ENCODE measurements at regions not wholly inside any gene's neighbourhood (a gene's known extent, or its start where the extent isn't known, plus 50 kb on each side); places are given as distances from the start of the nearest gene placed in this dataset.

GRCh38 chr7:137078781-137079180 is 210.3 kb downstream of the CHRM2 start:
- Mint-ChIP-seq H3K27ac (ENCODE audit: unreplicated experiment) (no peak overlapping the region), H3K36me3 (ENCODE audit: unreplicated experiment) (no peaks in the 10 kb centered on the region), H3K4me3 (ENCODE audit: unreplicated experiment) (no peak overlapping the region), H3K4me1 (ENCODE audit: low read depth, unreplicated experiment) (peaks cover 7% of the 10 kb centered on the region), H3K9me3 (ENCODE audit: unreplicated experiment) (peaks cover 1% of the 10 kb centered on the region), H3K27me3 (ENCODE audit: unreplicated experiment) (no peaks in the 10 kb centered on the region)
- TF ChIP-seq CTCF (IDR thresholded peaks at IDR 0.05; ENCODE audit: partially characterized antibody, unreplicated experiment), result no peak
- no peak for DNase-seq

GRCh38 chr7:137074391-137075030 is 206.1 kb downstream of the CHRM2 start:
- peaks cover 4% of the 10 kb centered on the region for H3K9me3 Mint-ChIP-seq (ENCODE audit: unreplicated experiment)
- H3K27me3 Mint-ChIP-seq (ENCODE audit: unreplicated experiment), result no peaks in the 10 kb centered on the region
- H3K4me1 Mint-ChIP-seq (ENCODE audit: low read depth, unreplicated experiment), result no peaks in the 10 kb centered on the region
- H3K27ac Mint-ChIP-seq (ENCODE audit: unreplicated experiment), result no peak overlapping the region
- no peaks in the 10 kb centered on the region for H3K36me3 Mint-ChIP-seq (ENCODE audit: unreplicated experiment)
- no peak for DNase-seq
- TF ChIP-seq CTCF (IDR thresholded peaks at IDR 0.05; ENCODE audit: partially characterized antibody, unreplicated experiment), result no peak
- no peak overlapping the region for H3K4me3 Mint-ChIP-seq (ENCODE audit: unreplicated experiment)

GRCh38 chr7:137073571-137074325 is 205.3 kb downstream of the CHRM2 start:
- no peaks in the 10 kb centered on the region for H3K27me3 Mint-ChIP-seq (ENCODE audit: unreplicated experiment)
- no peak for DNase-seq
- no peak overlapping the region for H3K4me3 Mint-ChIP-seq (ENCODE audit: unreplicated experiment)
- TF ChIP-seq CTCF (IDR thresholded peaks at IDR 0.05; ENCODE audit: partially characterized antibody, unreplicated experiment), result no peak
- no peaks in the 10 kb centered on the region for H3K4me1 Mint-ChIP-seq (ENCODE audit: low read depth, unreplicated experiment)
- no peaks in the 10 kb centered on the region for H3K36me3 Mint-ChIP-seq (ENCODE audit: unreplicated experiment)
- peaks cover 3% of the 10 kb centered on the region for H3K9me3 Mint-ChIP-seq (ENCODE audit: unreplicated experiment)
- no peak overlapping the region for H3K27ac Mint-ChIP-seq (ENCODE audit: unreplicated experiment)

All from glutamatergic neuron (in vitro differentiated cells).